SK-N-SH (cell line): ENCODE measurements at regions not wholly inside any gene's neighbourhood (a gene's known extent, or its start where the extent isn't known, plus 50 kb on each side); places are given as distances from the start of the nearest gene placed in this dataset.

Source experiments
- ELF1 ChIP-seq: IDR thresholded peaks from 2 replicates; pipeline ENCODE4 v1.4.0; 2012
- EP300 ChIP-seq, 2 experiments: IDR thresholded peaks; 2 replicates each; pipeline versions ENCODE4 v1.4.0 to v1.6.1; 2012; ENCODE audit warnings: borderline replicate concordance in 1 of 2, low read depth in 1 of 2, low read length in 1 of 2
- FOXJ3 ChIP-seq: sonication (generic); formaldehyde crosslinking; IDR thresholded peaks from 2 replicates; pipeline ENCODE4 v1.5.1; 2020; ENCODE audit warnings: mild to moderate bottlenecking, missing genetic modification reagents
- FOXM1 ChIP-seq: IDR thresholded peaks from 2 replicates; pipeline ENCODE4 v1.4.0; 2012; ENCODE audit warnings: low read depth, mild to moderate bottlenecking
- GABPA ChIP-seq: IDR thresholded peaks from 2 replicates; pipeline ENCODE4 v1.4.0; 2012; ENCODE audit warnings: low read depth, mild to moderate bottlenecking
- GATA2 ChIP-seq: sonication (generic); formaldehyde crosslinking; IDR thresholded peaks from 2 replicates; pipeline ENCODE4 v1.5.0; 2020; ENCODE audit warnings: mild to moderate bottlenecking, missing genetic modification reagents
- JUND ChIP-seq: IDR thresholded peaks from 2 replicates; pipeline ENCODE4 v1.4.0; 2012
- MXI1 ChIP-seq: IDR thresholded peaks from 2 replicates; pipeline ENCODE4 v1.6.1; 2012; ENCODE audit warnings: mild to moderate bottlenecking, low read depth, low read length, improper control_type of control experiment
- RFX5 ChIP-seq: IDR thresholded peaks from 2 replicates; pipeline ENCODE4 v1.6.1; 2012; ENCODE audit warnings: mild to moderate bottlenecking, improper control_type of control experiment, low read length
- SMC3 ChIP-seq: IDR thresholded peaks from 2 replicates; pipeline ENCODE4 v1.6.1; 2012; ENCODE audit warnings: low read depth, low read length, improper control_type of control experiment
- TEAD4 ChIP-seq: IDR thresholded peaks from 2 replicates; pipeline ENCODE4 v1.4.0; 2012; ENCODE audit warnings: mild to moderate bottlenecking, borderline replicate concordance; ENCODE audit not compliant: insufficient read depth
- USF1 ChIP-seq: IDR thresholded peaks from 2 replicates; pipeline ENCODE4 v1.4.0; 2012; ENCODE audit warnings: low read depth, borderline replicate concordance
- TF ChIP-seq, protein P1 (sequence below): IDR thresholded peaks from 2 replicates; pipeline ENCODE4 v1.6.1; 2012; ENCODE audit warnings: mild to moderate bottlenecking, low read depth, low read length, moderate library complexity
- TF ChIP-seq, protein P2 (sequence below): IDR thresholded peaks from 2 replicates; pipeline ENCODE4; 2012
- TF ChIP-seq, protein P3 (sequence below): IDR thresholded peaks from 2 replicates; pipeline ENCODE4 v1.4.0; 2012; ENCODE audit warnings: low read depth, borderline replicate concordance

- TF ChIP-seq, protein P1, sequence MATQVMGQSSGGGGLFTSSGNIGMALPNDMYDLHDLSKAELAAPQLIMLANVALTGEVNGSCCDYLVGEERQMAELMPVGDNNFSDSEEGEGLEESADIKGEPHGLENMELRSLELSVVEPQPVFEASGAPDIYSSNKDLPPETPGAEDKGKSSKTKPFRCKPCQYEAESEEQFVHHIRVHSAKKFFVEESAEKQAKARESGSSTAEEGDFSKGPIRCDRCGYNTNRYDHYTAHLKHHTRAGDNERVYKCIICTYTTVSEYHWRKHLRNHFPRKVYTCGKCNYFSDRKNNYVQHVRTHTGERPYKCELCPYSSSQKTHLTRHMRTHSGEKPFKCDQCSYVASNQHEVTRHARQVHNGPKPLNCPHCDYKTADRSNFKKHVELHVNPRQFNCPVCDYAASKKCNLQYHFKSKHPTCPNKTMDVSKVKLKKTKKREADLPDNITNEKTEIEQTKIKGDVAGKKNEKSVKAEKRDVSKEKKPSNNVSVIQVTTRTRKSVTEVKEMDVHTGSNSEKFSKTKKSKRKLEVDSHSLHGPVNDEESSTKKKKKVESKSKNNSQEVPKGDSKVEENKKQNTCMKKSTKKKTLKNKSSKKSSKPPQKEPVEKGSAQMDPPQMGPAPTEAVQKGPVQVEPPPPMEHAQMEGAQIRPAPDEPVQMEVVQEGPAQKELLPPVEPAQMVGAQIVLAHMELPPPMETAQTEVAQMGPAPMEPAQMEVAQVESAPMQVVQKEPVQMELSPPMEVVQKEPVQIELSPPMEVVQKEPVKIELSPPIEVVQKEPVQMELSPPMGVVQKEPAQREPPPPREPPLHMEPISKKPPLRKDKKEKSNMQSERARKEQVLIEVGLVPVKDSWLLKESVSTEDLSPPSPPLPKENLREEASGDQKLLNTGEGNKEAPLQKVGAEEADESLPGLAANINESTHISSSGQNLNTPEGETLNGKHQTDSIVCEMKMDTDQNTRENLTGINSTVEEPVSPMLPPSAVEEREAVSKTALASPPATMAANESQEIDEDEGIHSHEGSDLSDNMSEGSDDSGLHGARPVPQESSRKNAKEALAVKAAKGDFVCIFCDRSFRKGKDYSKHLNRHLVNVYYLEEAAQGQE = no peak
- TF ChIP-seq JUND (no peak), SMC3 (no peak), TEAD4 (no peak), FOXJ3 (CRISPR knock-in tag) (peak; percentile 69), GATA2 (CRISPR knock-in tag) (peak; percentile 86), USF1 (no peak), EP300 (IDR thresholded peaks at IDR 0.05; ENCODE audit: borderline replicate concordance in 1 of 2, low read depth in 1 of 2, low read length in 1 of 2) (peak; percentile 59 to 65; a peak in 3 of 4 replicates), MXI1 (no peak), RFX5 (no peak), GABPA (no peak), ELF1 (no peak), FOXM1 (no peak)
- TF ChIP-seq, protein P2, sequence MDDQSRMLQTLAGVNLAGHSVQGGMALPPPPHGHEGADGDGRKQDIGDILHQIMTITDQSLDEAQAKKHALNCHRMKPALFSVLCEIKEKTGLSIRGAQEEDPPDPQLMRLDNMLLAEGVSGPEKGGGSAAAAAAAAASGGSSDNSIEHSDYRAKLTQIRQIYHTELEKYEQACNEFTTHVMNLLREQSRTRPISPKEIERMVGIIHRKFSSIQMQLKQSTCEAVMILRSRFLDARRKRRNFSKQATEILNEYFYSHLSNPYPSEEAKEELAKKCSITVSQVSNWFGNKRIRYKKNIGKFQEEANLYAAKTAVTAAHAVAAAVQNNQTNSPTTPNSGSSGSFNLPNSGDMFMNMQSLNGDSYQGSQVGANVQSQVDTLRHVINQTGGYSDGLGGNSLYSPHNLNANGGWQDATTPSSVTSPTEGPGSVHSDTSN = peak; percentile 67
- TF ChIP-seq, protein P3, sequence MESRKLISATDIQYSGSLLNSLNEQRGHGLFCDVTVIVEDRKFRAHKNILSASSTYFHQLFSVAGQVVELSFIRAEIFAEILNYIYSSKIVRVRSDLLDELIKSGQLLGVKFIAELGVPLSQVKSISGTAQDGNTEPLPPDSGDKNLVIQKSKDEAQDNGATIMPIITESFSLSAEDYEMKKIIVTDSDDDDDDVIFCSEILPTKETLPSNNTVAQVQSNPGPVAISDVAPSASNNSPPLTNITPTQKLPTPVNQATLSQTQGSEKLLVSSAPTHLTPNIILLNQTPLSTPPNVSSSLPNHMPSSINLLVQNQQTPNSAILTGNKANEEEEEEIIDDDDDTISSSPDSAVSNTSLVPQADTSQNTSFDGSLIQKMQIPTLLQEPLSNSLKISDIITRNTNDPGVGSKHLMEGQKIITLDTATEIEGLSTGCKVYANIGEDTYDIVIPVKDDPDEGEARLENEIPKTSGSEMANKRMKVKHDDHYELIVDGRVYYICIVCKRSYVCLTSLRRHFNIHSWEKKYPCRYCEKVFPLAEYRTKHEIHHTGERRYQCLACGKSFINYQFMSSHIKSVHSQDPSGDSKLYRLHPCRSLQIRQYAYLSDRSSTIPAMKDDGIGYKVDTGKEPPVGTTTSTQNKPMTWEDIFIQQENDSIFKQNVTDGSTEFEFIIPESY = no peak
These were observed 144.9 kb upstream of the ID2 start (continued) for GRCh38 chr2:8536686-8537561.
